Left lung (tissue), 4 donors: ENCODE measurements at regions not wholly inside any gene's neighbourhood (a gene's known extent, or its start where the extent isn't known, plus 50 kb on each side); places are given as distances from the start of the nearest gene placed in this dataset.
A peak's percentile ranks its signal among the peaks of the same experiment; 100 is the strongest.

Experiments
- ATAC-seq: fragments of 200-7000 bp; cut with Tn5 transposase; one replicate; pipeline ENCODE4 v1.9.1; 2020; ENCODE audit warnings: moderate library complexity
- DNase-seq, 4 donors: peaks; one replicate each; pipeline ENCODE4 v3.0.0-alpha.2; 2013 to 2020
- H3K27ac ChIP-seq, 2 donors: fragments of 200-600 bp; sonication (generic) in 1 of 2; one replicate each; pipeline versions ENCODE4 v1.5.0 to v1.8.0; 2020 to 2021
- H3K27me3 ChIP-seq, 2 donors: fragments of 200-600 bp; sonication (generic) in 1 of 2; one replicate each; pipeline versions ENCODE4 v1.5.0 to v1.8.0; 2020 to 2021
- H3K36me3 ChIP-seq, 2 donors: fragments of 200-600 bp; sonication (generic) in 1 of 2; one replicate each; pipeline versions ENCODE4 v1.5.0 to v1.8.0; 2020 to 2021
- H3K4me1 ChIP-seq, 2 donors: fragments of 200-600 bp; one replicate each; pipeline ENCODE4 v1.8.0; 2021
- H3K4me3 ChIP-seq, 2 donors: fragments of 200-600 bp; sonication (generic) in 1 of 2; one replicate each; pipeline versions ENCODE4 v1.5.0 to v1.8.0; 2020 to 2021; ENCODE audit warnings: mild to moderate bottlenecking in 1 of 2
- H3K9me3 ChIP-seq, 2 donors: fragments of 200-600 bp; sonication (generic) in 1 of 2; one replicate each; pipeline versions ENCODE4 v1.5.0 to v1.8.0; 2020 to 2021
- CTCF ChIP-seq, 2 donors: fragments of 200-600 bp; sonication (generic) in 1 of 2; IDR thresholded peaks; one replicate each; pipeline versions ENCODE4 v1.5.0 to v1.8.0; 2021; ENCODE audit warnings: antibody characterized with exemption in 2 of 2
- intact Hi-C, 2 donors: fragments of 100-400 bp; cut with DNase I; formaldehyde crosslinking; loops; one replicate each; pipeline versions ENCODE4 v1.11.2 to v1.14.2; 2022
- donor health status: DM: no; HTN: yes; CAD: no.
- donor health status: DM: no; HTN: no; CAD: no.

DNA sequence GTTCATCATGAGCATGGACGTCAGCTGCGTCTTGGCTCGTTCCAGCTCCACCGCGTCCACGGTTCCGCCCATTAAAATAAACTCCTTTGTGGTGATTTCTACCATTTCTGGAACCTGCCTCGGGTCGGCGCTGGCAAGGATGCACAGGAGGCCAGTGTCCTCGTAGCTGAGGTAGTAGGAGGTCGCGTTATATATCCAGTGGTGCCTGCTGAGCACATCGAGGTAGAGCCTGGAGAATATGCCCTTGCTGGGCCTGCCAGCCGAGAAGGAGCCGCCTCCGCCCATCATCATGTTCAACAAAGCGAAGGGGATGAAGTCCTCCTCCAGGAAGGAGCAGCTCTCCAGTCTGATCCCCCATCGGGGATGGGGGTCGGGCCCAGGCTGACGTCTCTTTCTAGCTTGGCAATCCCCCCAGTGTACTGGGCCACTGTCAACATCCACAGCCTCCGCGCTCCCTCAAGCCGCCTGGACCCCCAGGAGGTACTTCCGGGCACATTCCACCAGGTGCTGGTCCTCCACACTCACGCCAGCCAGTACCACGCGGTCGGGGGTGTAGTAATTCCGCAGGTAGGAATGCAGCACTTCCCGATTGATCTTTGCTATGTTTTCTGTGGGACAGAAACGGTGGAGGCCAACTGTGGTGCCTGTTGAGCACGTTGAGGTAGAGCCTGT lies 120.9 kb upstream of the GRID2 start:
- Histone ChIP-seq H3K36me3 (no peaks in the 10 kb centered on the region), H3K27me3 (no peaks in the 10 kb centered on the region), H3K9me3 (peaks cover 0 to 22% of the 10 kb centered on the region in 2 donors), H3K4me3 (no peak overlapping the region), H3K27ac (no peak overlapping the region), H3K4me1 (no peaks in the 10 kb centered on the region)
- peak in 1 of 4 donors; percentile 49 for DNase-seq
- TF ChIP-seq CTCF (IDR thresholded peaks at IDR 0.05) = no peak
- no peak for ATAC-seq
- intact Hi-C loops = no loop called here

GRCh38 chr4:92183825-92184224 lies 119.9 kb upstream of the GRID2 start:
- Histone ChIP-seq H3K27me3 (no peaks in the 10 kb centered on the region), H3K36me3 (no peaks in the 10 kb centered on the region), H3K27ac (no peak overlapping the region), H3K4me3 (no peak overlapping the region), H3K9me3 (peaks cover 0 to 22% of the 10 kb centered on the region in 2 donors), H3K4me1 (no peaks in the 10 kb centered on the region)
- no peak for TF ChIP-seq CTCF (IDR thresholded peaks at IDR 0.05)
- DNase-seq = peak in 1 of 4 donors; percentile 49
- intact Hi-C loops = no loop called here
- no peak for ATAC-seq

GRCh38 chr4:92184566-92184965 lies 119.2 kb upstream of the GRID2 start:
- no peaks in the 10 kb centered on the region for H3K36me3 ChIP-seq
- no peak overlapping the region for H3K27ac ChIP-seq
- ATAC-seq (no peak), DNase-seq (no peak)
- TF ChIP-seq CTCF (IDR thresholded peaks at IDR 0.05) = no peak
- H3K27me3 ChIP-seq = no peaks in the 10 kb centered on the region
- no peak overlapping the region for H3K4me3 ChIP-seq
- H3K4me1 ChIP-seq = no peaks in the 10 kb centered on the region
- intact Hi-C loops = no loop called here
- peaks cover 0 to 22% of the 10 kb centered on the region in 2 donors for H3K9me3 ChIP-seq

- ATAC-seq = no peak
- no peak for DNase-seq
- Histone ChIP-seq H3K4me3 (no peak overlapping the region), H3K27ac (no peak overlapping the region), H3K4me1 (no peaks in the 10 kb centered on the region), H3K27me3 (no peaks in the 10 kb centered on the region), H3K36me3 (no peaks in the 10 kb centered on the region), H3K9me3 (peaks cover 0 to 22% of the 10 kb centered on the region in 2 donors)
- intact Hi-C loops = no loop called here
- no peak for TF ChIP-seq CTCF (IDR thresholded peaks at IDR 0.05)
Measured at GRCh38 chr4:92186239-92186638, 117.5 kb upstream of the GRID2 start.

GRCh38 chr4:92189146-92189545 lies 114.6 kb upstream of the GRID2 start:
- no peaks in the 10 kb centered on the region for H3K36me3 ChIP-seq
- H3K4me3 ChIP-seq = no peak overlapping the region
- H3K27me3 ChIP-seq = no peaks in the 10 kb centered on the region
- intact Hi-C loops = no loop called here
- H3K9me3 ChIP-seq = no peaks in the 10 kb centered on the region
- ATAC-seq (no peak), DNase-seq (no peak)
- TF ChIP-seq CTCF (IDR thresholded peaks at IDR 0.05) = no peak
- H3K27ac ChIP-seq = no peak overlapping the region
- H3K4me1 ChIP-seq = no peaks in the 10 kb centered on the region
